ENCODE measurements at regions not wholly inside any gene's neighbourhood (a gene's known extent, or its start where the extent isn't known, plus 50 kb on each side); places are given as distances from the start of the nearest gene placed in this dataset.

DNA sequence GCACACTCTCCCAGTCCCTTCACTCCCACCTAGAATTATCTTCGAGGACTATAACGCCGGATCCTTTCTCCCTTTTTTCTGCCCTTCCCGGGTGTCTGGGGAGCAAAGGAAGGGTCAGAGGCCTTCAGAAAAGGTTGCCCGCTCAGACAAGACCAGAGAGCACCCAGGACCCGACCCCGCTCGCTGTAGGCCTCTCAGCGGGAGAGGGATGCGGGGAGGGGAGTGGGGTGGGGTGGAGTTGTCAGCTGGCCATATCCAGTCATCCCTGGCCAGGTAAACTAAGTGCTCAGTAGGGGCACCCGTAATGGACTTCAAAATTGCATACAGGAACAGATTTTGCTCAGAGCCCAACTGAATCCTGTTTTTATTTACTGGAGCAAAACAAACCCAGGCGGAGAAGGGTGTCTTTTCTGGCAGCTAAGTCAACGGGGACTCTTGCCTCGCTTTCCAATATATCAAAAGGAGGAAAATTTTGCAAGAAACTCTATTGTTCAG is 65.0 kb downstream of the NOL4 start:
- in situ Hi-C loops (cut with HindIII; ENCODE audit: low sequenced_read_pairs), result no loop called here

DNA sequence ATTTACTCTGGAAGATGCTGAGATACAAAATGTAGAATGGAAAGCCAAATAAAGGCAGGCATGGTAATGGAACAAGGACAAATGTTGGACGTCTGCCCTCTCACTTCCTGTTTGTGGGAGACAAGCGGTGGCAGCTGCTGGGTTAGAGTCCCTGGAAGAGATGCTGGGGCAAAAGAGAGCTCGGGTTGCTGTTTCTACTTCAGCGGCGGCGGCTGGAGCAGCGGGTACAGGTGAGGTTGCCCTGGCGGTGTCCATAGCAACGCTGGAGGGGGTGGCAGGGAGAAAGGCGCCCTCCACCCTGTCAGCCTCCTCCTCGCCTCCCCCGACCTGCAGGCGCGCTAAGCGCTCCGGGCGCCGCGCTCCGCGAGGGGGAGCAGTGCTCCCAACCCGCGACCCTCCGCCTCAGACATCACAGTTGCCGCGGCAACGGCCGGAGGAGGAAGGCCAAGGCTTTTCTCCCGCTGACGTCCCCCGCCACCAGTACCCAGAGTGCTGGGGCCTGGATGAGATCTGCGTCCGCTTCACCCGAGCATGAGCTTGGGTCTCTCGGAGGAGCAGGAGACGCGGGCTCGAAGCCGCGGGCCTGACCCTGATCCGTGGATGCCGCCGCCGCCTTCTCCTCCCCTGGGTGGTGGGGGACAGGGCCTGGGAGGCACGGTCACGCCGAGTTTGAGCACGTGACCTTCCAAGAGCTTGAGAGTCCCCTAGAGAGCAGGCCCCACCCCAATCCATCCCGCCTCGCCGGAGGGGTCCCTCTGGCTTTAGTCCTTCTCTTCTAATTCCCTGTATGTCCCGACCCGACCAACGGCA is 65.6 kb downstream of the NOL4 start:
- in situ Hi-C loops (cut with HindIII; ENCODE audit: low sequenced_read_pairs), result no loop called here
- peak; percentile 87 for DNase-seq (ENCODE audit: low spot score)

More for the DNA sequence above, 65.0 kb downstream of the NOL4 start:
- DNase-seq (ENCODE audit: low spot score), result peak; percentile 60

DNA sequence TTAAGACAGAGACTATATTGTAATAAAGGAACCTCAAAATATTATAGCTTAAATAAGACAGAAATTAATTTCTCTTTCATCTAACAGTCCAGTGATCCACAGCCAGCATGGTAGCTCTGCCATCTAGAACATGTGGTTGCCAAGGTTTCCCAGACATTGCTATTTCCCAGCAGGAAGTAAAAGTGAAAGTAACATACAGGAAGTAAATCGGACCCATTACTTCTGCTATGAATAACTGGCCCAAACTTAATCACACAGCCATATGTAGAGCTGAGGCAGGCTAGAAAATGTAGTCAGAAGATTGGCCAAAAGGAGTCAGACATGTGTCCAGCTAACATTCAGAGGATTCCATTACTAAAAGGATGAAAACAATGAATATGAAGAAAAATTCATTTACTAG is 71.0 kb downstream of the NOL4 start:
- DNase-seq (ENCODE audit: low spot score), result no peak
- in situ Hi-C loops (cut with HindIII; ENCODE audit: low sequenced_read_pairs), result no loop called here

DNA sequence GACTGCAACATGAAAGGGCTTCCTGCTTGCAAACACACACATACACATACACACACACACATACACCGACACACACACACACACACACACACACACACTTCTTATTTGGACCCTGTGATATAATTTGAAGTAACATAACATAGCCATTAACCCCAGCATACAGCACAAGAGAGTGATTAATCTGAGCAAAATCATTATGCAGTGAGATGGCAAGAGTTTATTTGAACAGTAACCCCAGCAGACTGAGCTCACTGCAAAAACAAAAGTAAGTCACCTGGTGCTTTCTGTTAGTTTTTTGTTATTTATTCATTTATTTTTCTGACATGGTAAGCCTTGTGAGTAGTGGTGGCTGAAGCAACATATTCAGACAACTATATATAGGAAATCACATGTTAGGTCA is 93.7 kb downstream of the NOL4 start:
- no peak for DNase-seq (ENCODE audit: low spot score)
- in situ Hi-C loops (cut with HindIII; ENCODE audit: low sequenced_read_pairs), result no loop called here

DNA sequence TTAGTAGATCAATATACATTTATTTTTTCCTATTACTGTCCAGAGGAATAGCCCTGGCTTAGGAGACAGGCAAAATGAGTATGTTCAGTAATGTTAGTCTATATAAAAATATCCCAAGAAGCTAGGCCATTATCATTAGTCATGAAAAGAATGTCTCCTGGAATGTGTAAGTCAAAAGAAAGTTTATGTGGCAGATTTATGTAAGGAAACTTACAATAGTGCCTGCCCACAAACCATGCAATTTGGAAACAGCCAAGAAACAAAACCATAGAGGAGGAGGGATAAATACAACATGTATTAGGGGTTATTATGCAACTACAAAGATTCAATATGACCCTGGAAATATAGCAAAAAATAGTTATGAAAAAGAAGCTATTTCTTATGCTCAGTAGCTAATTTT is 96.3 kb downstream of the NOL4 start:
- DNase-seq (ENCODE audit: low spot score), result no peak
- in situ Hi-C loops (cut with HindIII; ENCODE audit: low sequenced_read_pairs), result no loop called here

DNA sequence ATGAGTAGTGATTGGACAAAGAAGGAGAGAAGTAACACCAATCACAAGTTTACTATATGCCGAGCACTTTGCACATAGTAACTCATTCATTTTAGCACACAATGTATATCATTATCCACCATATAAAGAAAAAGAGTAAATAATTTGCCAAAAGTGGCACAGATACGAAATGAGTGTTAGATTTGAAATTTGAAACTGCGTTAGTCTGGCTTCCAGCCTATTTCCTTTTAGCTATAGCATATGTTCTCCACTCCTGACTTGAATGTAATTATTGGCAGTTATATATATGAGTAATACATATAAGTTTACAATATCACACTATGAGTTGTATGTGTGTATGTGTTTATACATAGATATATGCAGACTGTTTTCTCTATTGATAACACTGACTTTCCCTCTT is 98.6 kb downstream of the NOL4 start:
- in situ Hi-C loops (cut with HindIII; ENCODE audit: low sequenced_read_pairs), result no loop called here
- no peak for DNase-seq (ENCODE audit: low spot score)

DNA sequence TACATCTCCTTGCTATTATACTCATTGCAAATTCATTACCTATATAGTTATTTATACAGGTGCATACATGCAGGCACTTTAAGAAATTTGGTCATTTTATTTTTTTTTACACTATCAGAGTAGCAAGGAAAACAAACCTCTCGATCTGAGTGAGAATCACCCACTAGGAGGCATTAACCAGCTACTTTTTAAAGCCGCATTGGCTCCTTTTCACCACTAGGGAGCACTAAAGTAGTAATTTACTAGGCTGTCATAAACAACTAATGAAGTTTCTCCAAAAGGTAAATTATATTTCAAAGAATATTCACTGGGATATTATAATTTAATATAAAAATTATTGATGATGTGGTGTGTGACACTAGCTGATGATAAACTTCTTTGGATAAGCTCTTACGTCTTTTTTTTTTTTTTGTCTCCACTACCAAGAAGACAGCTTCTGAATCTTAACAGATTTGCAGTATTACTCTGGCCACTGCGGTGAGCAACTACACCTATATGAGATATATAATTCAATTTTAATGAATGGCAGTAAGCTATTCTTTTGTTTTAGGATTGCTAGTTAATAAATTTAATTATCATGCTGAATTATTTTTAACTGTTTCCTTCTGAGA is 101.9 kb downstream of the NOL4 start:
- in situ Hi-C loops (cut with HindIII; ENCODE audit: low sequenced_read_pairs), result no loop called here
- peak; percentile 74 for DNase-seq (ENCODE audit: low spot score)

DNA sequence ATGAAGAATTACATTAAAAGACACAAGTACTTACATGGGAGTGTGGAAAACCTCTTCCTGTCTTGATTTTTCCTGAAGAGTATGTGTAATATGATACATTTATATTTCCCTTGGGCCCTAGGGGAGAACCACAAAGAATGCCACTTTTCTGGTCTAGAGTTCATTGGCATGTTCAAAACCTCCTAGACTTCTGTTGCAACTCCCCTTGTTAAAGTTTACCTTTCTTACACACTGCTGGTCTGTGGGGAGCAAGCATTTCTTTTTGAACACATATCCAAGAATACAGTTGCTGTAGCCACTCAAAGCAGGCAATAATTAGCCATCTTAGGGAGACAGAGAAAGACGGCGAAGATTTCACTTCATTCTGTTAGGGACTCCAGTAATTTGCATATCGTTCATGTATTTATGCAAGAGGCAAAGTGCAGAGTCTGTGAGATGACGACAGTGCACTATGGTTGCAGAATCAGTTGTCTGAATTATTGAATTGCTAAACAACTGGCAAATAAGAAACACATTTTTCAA is 103.5 kb downstream of the NOL4 start:
- in situ Hi-C loops (cut with HindIII; ENCODE audit: low sequenced_read_pairs), result no loop called here
- DNase-seq (ENCODE audit: low spot score), result no peak

DNA sequence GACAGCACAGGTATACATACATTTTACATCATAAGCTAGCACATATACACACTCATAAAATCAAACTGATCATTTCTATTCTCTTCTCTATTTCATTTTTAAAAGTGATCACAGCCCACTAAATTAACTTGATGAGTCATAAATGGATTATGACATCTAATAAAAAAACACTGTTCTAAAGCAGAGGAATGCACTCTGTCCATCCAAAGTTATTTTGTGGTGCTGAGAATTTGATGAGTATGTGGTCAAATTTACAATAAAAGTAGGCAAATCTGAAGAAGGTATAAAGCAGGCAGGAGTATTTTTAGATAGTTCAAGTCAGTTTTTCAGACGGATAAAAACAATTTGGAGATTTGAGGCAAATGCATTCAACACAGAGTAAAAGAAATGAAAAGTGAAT is 104.4 kb downstream of the NOL4 start:
- DNase-seq (ENCODE audit: low spot score), result no peak
- in situ Hi-C loops (cut with HindIII; ENCODE audit: low sequenced_read_pairs), result no loop called here

DNA sequence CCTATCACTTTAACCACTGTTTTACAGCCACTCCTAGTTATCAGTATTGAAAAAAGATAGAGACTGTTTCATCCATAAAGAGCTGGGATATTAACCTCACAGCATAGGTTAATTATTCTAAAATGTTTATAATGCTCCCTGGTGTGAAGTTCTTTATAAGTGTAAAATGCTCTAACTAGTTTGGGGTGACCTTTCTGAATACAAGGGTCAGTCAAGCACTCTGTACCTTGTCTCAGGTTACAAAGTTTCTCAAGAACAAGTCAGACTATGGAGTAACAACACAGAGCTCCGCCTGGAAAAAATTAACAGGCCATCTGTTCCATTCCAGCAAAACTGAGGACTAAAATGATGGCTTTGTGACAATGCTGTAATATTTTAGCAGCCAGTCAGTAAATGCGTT is 107.4 kb downstream of the NOL4 start:
- in situ Hi-C loops (cut with HindIII; ENCODE audit: low sequenced_read_pairs), result no loop called here

DNA sequence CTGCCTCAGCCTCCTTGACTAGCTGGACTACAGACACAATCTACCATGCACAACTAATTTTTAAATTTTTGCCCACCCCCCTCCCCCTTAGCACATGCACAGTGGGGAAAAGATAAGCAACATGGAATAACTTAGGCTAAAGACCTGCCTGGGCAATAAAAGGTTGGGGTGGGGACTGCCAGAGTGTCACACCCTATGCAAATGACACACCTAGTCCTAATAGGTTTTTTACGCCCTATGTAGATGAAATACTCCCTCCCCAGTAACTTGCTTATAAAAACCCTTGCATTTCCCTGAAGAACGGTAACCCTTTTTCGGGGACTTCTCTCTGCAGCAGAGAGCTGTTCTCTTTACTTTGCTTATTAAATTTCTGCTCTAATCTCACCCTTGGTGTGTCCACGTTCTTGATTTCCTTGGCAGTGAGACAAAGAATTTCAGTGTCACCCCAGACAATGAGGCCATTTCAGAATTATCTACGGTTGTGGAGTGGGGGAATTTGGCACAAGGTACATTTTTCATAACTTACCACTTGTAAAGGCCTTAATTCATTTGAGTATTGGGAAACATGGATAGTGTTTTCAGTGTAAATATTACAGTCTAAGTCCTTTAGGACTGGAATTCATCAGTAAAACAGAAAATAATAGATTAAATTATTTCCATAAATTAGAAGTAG is 109.2 kb downstream of the NOL4 start:
- DNase-seq (ENCODE audit: low spot score), result no peak
- in situ Hi-C loops (cut with HindIII; ENCODE audit: low sequenced_read_pairs), result no loop called here

More for the DNA sequence above, 107.4 kb downstream of the NOL4 start:
- no peak for DNase-seq (ENCODE audit: low spot score)

DNA sequence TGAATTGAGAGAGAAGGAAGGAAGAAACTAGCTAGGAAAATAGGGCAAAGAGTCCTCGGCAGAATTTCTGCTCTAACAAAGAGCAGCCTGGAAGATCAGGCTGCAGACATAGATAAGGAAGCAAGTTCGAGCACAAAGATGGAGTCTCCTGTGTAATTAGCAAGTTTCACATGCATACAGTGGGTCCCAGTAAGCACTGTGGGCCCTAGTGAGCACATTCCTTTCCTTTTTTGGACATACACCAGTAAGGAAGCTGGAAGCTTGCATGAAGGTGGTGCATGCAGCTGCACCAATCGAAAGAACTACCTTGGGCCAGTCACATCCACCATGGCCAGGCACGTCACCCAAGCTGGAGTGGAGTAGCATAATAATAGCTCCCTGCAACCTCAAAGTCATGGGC is 109.7 kb downstream of the NOL4 start:
- in situ Hi-C loops (cut with HindIII; ENCODE audit: low sequenced_read_pairs), result no loop called here
- no peak for DNase-seq (ENCODE audit: low spot score)

DNA sequence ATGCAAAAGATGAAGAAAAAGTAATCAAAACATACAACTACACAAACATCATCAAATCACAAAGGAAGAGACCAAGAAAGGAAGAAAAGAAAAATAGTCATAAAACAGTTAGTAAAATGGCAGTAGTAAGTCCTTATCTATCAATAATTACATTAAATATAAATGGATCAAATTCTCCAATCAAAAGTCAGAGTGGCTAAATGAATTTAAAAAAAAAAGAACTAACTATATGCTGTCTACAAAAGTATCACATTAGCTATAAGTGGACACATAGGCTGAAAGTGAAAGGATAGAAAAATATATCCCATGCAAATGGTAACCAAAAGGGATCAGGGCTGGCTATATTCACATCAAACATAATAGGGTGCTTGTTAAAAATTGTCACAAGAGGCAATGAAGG is 116.5 kb downstream of the NOL4 start:
- in situ Hi-C loops (cut with HindIII; ENCODE audit: low sequenced_read_pairs), result no loop called here
- DNase-seq (ENCODE audit: low spot score), result no peak

DNA sequence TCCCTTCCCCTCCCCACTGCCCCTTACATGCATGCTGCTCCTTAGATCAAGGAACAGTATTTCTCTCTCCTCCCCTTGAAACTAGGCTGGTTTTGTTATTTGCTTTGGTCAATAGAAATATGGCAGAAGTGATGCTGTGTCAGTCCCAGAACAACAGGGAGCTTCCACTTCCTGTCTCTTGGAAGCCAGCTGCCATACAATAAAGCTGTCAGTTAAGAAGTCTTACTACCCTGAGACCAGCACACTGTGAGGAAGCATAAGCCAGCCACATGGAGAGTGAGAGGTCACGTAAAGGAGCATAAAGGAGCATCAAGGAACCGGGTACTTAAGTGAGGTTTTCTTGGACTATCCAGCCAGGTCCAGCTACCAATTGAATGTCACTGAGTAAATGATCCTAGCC is 126.6 kb downstream of the NOL4 start:
- in situ Hi-C loops (cut with HindIII; ENCODE audit: low sequenced_read_pairs), result no loop called here
- no peak for DNase-seq (ENCODE audit: low spot score)

DNA sequence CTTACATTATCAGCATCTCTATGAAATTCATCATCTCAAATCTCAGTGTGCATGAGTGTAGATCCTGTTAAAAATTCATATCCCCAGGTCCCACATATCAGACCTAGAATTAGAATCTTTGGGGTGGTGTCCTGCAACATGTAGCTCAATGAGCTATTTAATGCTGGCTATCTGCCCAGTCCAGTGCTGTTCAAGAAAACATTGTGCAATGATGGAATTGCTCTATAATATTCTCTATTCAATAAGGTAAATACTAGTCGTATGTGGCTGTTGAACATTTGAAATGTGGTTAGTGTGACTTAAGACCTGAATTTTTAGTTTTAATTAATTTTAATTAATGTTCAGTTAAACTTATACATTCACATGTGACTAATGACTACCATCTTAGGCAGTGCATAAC is 127.4 kb downstream of the NOL4 start:
- in situ Hi-C loops (cut with HindIII; ENCODE audit: low sequenced_read_pairs), result no loop called here
- no peak for DNase-seq (ENCODE audit: low spot score)

DNA sequence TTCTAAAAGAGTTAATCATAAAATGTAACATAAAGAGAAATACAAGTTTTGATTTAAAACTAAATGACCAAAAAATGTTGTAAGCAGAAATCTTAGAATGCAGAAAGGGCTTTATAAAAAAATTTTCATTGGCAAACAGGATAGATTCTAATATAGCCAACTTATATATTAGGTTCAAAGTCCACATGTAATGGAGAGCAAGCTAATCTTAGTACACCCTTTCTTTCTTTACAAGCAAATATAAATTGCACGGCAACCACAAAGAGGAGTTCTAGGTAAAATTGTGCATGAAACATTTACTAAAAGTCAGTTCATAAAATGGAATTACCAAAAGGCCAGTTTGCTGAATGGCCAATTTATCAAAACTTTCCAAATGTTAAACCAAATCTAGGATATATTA is 130.6 kb downstream of the NOL4 start:
- in situ Hi-C loops (cut with HindIII; ENCODE audit: low sequenced_read_pairs), result no loop called here

DNA sequence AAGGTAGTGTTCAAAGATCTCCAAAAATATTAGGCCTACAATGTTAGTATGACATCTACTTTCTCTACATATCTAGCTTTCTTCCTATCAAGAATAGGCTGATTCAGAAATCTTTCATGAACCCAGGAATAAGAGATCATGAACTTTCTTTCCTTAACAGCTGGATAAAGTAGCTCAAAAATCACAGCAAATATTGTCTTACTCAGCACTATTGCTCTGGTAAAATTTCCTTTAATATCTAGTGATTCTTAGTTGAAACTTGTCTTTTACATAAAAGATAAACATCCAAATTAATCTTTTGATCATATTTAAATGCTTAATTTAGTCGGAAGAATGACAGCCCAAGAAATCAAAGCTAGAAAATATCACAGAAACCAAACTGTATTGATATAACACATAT is 131.9 kb downstream of the NOL4 start:
- no peak for DNase-seq (ENCODE audit: low spot score)
- in situ Hi-C loops (cut with HindIII; ENCODE audit: low sequenced_read_pairs), result no loop called here

More for the DNA sequence above, 130.6 kb downstream of the NOL4 start:
- no peak for DNase-seq (ENCODE audit: low spot score)

DNA sequence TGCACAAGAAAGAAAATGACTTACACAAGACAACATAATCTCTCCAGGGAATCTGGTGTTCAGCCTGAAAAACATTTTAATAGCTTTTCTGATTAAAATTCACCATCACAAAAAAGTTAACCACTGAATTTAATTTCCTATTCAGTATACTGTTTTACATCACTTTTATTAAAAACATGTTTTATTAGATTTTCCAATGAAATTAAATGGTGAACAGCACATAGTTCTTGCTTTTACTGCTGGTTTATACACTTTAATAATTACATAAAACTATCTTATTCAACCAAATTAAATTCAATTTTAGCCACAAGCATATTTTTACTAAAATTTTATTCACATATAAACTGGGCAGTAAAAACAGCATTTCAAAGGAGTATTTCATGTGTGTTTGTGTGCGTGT is 138.3 kb downstream of the NOL4 start:
- in situ Hi-C loops (cut with HindIII; ENCODE audit: low sequenced_read_pairs), result no loop called here
- DNase-seq (ENCODE audit: low spot score), result no peak

DNA sequence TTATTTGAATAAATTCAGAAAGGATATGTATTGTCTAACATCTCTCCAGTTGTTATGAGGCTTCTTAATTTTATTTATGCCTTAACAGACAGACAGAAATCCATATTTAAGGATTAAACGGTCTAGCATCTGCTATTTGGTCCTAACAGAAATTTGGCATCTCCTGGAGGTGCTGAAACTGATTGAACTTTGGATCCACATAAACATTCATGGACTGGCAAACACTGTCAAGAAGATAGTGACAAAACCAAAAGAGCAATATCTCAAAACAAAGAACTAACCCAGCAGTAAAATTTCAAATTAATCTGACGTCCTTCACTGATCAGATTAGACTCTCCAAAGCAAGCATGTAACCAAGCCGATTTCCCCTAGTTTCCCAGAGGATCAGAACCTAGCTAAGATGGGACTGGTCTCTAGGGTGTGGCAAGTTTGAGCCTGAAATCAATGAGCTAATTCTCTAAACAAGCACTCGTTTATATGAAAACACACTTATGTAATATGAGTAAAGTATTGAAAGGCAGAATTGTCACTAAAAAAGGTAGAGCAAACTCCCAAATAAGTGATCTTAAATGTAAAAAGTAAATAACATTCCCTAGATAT is 139.5 kb downstream of the NOL4 start:
- in situ Hi-C loops (cut with HindIII; ENCODE audit: low sequenced_read_pairs), result no loop called here
- DNase-seq (ENCODE audit: low spot score), result no peak

DNA sequence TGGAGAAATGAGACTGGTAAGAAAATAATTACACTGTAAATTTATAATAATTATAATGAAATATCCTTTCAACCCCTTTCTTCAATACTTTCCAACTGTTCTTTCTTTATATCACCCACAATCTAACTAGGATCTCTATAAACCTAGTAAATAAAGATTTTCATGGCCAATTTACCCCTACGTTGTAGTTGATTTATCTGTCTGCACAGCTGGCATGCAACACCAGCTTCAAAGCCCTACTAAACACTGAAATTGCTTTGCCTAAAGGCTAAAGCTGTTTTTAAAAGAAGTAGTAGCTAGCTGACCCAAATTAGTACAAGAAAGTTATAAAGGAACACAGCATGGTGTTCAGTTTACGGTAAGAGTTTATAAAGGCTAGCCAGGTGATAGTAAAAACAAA is 140.1 kb downstream of the NOL4 start:
- in situ Hi-C loops (cut with HindIII; ENCODE audit: low sequenced_read_pairs), result no loop called here

More for the DNA sequence above, 140.1 kb downstream of the NOL4 start:
- DNase-seq (ENCODE audit: low spot score), result no peak
